ENCODE measurements at regions not wholly inside any gene's neighbourhood (a gene's known extent, or its start where the extent isn't known, plus 50 kb on each side); places are given as distances from the start of the nearest gene placed in this dataset.

DNA sequence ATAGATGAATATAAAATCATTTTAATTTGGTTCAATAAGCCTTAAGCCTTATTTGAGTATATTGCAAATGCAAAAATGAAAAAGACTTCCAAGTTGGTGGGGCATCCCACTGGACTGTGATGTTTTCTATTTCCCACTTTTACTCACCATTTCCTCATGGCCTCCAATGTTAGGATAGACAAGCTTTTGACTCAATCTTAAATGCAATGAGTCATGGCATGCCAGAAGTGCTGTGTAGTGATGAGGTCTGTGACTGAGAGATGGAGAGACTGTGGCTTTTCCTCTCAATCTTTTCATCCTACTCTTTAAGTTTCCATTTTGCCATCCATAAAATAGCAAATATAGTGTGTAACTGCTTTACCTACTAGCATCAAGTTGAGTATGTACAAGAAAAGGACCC lies 1401.2 kb upstream of the CELF4 start:
- no TSS peak for BruUV-seq (replicated peaks)
- H3K27ac Mint-ChIP-seq (ENCODE audit: unreplicated experiment) = no peak overlapping the region
- no peak overlapping the region for H3K4me3 Mint-ChIP-seq (ENCODE audit: unreplicated experiment)
- H3K9me3 ChIP-seq = no peaks in the 10 kb centered on the region
- ChIA-PET POLR2A (no interaction called here), CTCF (no interaction called here)
- H3K36me3 Mint-ChIP-seq (ENCODE audit: insufficient read depth, unreplicated experiment) = no peaks in the 10 kb centered on the region
- no peak for DNase-seq
- H3K36me3 ChIP-seq (ENCODE audit: control insufficient read depth, insufficient read depth, low read length) = no peaks in the 10 kb centered on the region
- peaks cover 3% of the 10 kb centered on the region for H3K27me3 Mint-ChIP-seq (ENCODE audit: insufficient read depth, unreplicated experiment)
- intact Hi-C loops (cut with micrococcal nuclease; ENCODE audit: unreplicated experiment) = no loop called here
- TF ChIP-seq, protein P1, sequence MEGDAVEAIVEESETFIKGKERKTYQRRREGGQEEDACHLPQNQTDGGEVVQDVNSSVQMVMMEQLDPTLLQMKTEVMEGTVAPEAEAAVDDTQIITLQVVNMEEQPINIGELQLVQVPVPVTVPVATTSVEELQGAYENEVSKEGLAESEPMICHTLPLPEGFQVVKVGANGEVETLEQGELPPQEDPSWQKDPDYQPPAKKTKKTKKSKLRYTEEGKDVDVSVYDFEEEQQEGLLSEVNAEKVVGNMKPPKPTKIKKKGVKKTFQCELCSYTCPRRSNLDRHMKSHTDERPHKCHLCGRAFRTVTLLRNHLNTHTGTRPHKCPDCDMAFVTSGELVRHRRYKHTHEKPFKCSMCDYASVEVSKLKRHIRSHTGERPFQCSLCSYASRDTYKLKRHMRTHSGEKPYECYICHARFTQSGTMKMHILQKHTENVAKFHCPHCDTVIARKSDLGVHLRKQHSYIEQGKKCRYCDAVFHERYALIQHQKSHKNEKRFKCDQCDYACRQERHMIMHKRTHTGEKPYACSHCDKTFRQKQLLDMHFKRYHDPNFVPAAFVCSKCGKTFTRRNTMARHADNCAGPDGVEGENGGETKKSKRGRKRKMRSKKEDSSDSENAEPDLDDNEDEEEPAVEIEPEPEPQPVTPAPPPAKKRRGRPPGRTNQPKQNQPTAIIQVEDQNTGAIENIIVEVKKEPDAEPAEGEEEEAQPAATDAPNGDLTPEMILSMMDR (IDR thresholded peaks at IDR 0.05; ENCODE audit: insufficient read depth in 1 of 2, low read depth in 1 of 2, low read length in 1 of 2, severe bottlenecking in 1 of 2, unreplicated experiment in 1 of 2) = no peak
- no peaks in the 10 kb centered on the region for H3K27me3 ChIP-seq (replicated peaks; ENCODE audit: control insufficient read depth, insufficient read depth, low read length)
- H3K4me1 Mint-ChIP-seq (ENCODE audit: low read depth, unreplicated experiment) = no peaks in the 10 kb centered on the region
- no peaks in the 10 kb centered on the region for H3K9me3 Mint-ChIP-seq (ENCODE audit: unreplicated experiment)
- H3K4me1 ChIP-seq = no peaks in the 10 kb centered on the region
- H3K4me3 ChIP-seq (ENCODE audit: low read depth, low read length) = no peak overlapping the region

DNA sequence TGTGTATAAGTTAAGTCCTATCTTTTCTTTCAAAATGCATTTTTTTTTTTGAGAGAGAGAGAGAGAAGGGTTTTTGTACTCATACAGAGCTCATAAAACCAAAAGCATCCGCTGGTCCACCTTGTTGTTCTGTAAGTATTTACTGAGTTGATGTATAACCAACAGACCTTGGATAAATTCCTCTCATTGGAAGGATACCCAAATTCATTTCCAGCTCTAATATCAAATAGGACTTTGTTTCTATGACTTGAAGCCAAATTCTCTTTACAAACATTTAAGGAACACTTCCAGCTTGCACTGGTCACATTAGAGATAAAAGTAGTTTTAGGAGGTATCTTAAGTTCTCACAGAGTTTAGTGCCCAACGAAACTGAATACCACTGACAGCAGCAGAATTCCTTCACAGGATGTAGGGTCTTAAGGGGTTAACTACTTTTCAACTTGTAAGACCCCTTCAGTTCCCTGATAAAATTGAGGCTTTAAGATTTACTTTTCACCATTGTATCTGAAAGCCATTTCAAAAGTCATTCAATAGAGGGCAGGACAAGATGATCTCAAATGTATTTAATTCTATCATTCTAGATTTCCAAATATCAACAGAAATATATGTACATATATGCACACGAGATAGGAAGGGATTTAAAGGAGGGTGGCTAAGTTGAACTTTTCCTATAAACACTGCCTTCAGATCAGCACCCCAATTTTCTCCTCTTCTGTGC lies 1398.5 kb upstream of the CELF4 start:
- no peaks in the 10 kb centered on the region for H3K9me3 Mint-ChIP-seq (ENCODE audit: unreplicated experiment)
- Histone ChIP-seq H3K27me3 (replicated peaks; ENCODE audit: control insufficient read depth, insufficient read depth, low read length) (no peaks in the 10 kb centered on the region), H3K4me3 (ENCODE audit: low read depth, low read length) (no peak overlapping the region), H3K36me3 (ENCODE audit: control insufficient read depth, insufficient read depth, low read length) (no peaks in the 10 kb centered on the region), H3K9me3 (no peaks in the 10 kb centered on the region), H3K4me1 (no peaks in the 10 kb centered on the region)
- POLR2A ChIA-PET = no interaction called here
- TF ChIP-seq, protein P1 (IDR thresholded peaks at IDR 0.05; ENCODE audit: insufficient read depth in 1 of 2, low read depth in 1 of 2, low read length in 1 of 2, severe bottlenecking in 1 of 2, unreplicated experiment in 1 of 2) = no peak
- H3K4me3 Mint-ChIP-seq (ENCODE audit: unreplicated experiment) = no peak overlapping the region
- BruUV-seq (replicated peaks) = no TSS peak
- no peak overlapping the region for H3K27ac Mint-ChIP-seq (ENCODE audit: unreplicated experiment)
- peaks cover 3% of the 10 kb centered on the region for H3K27me3 Mint-ChIP-seq (ENCODE audit: insufficient read depth, unreplicated experiment)
- intact Hi-C loops (cut with micrococcal nuclease; ENCODE audit: unreplicated experiment) = no loop called here
- no peaks in the 10 kb centered on the region for H3K4me1 Mint-ChIP-seq (ENCODE audit: low read depth, unreplicated experiment)
- no peak for DNase-seq
- CTCF ChIA-PET = no interaction called here
- H3K36me3 Mint-ChIP-seq (ENCODE audit: insufficient read depth, unreplicated experiment) = no peaks in the 10 kb centered on the region

DNA sequence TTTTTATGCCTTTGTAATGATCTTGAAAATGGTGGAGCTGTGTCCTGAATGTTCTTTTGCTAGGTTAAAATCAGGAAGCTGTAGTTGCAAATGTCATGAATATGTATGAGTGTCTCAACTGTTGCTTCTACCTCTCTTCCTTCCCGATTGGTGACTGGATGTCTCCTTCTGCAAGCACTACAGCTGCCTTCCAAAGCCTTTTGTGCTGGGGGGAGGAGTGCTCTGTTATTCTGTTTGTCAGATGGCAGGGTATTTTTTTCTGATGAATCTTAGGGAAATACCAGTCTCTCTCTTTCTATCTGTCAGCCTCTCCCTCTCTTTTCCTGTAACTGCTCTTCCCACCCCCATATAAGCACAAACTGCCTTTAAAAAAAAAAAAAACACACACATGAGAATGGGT lies 1396.3 kb upstream of the CELF4 start:
- CTCF ChIA-PET = no interaction called here
- intact Hi-C loops (cut with micrococcal nuclease; ENCODE audit: unreplicated experiment) = no loop called here

More for the DNA sequence above, 1396.3 kb upstream of the CELF4 start:
- no peak overlapping the region for H3K4me3 ChIP-seq (ENCODE audit: low read depth, low read length)
- no peaks in the 10 kb centered on the region for H3K9me3 ChIP-seq
- H3K9me3 Mint-ChIP-seq (ENCODE audit: unreplicated experiment) = no peaks in the 10 kb centered on the region
- no peaks in the 10 kb centered on the region for H3K27me3 ChIP-seq (replicated peaks; ENCODE audit: control insufficient read depth, insufficient read depth, low read length)
- POLR2A ChIA-PET = no interaction called here
- H3K27ac Mint-ChIP-seq (ENCODE audit: unreplicated experiment) = no peak overlapping the region
- no peaks in the 10 kb centered on the region for H3K4me1 ChIP-seq
- no peak for DNase-seq
- no peaks in the 10 kb centered on the region for H3K36me3 Mint-ChIP-seq (ENCODE audit: insufficient read depth, unreplicated experiment)
- H3K36me3 ChIP-seq (ENCODE audit: control insufficient read depth, insufficient read depth, low read length) = no peaks in the 10 kb centered on the region
- TF ChIP-seq, protein P1 (IDR thresholded peaks at IDR 0.05; ENCODE audit: insufficient read depth in 1 of 2, low read depth in 1 of 2, low read length in 1 of 2, severe bottlenecking in 1 of 2, unreplicated experiment in 1 of 2) = no peak
- peaks cover 3% of the 10 kb centered on the region for H3K27me3 Mint-ChIP-seq (ENCODE audit: insufficient read depth, unreplicated experiment)
- H3K4me3 Mint-ChIP-seq (ENCODE audit: unreplicated experiment) = no peak overlapping the region
- no peaks in the 10 kb centered on the region for H3K4me1 Mint-ChIP-seq (ENCODE audit: low read depth, unreplicated experiment)
- no TSS peak for BruUV-seq (replicated peaks)

Data from Caco-2 (cell line).